ENCODE measurements at regions not wholly inside any gene's neighbourhood (a gene's known extent, or its start where the extent isn't known, plus 50 kb on each side); places are given as distances from the start of the nearest gene placed in this dataset.

DNA sequence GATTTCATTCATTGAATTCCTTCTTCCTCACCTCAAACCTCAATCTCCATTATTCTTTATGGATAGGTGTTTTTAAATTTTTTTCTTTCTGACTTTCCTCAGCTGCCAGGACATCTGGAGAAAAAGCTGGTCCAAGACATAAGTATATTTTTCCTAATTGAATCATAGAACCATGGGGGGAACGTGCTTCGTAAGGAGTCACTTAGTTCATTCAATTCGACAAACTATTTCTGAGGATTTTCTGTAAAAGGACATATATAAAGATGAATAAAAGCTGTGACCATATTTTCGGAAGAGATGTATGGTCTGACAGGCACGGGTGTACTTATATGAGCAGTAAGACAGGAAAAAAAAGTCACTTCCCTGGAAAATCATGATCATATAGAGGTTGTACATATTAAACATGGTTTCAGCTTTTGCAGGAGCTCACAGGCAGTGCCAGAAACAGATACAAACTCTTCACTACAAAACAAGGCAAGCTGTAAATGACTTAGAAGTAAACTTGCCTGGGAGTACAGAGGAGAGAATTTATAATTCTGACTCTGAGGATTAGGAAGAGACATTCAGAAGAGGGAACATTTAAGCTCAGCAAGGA is 88.2 kb upstream of the EGR2 start:
- CTCF ChIA-PET = no interaction called here
- intact Hi-C loops (cut with micrococcal nuclease; ENCODE audit: unreplicated experiment) = no loop called here
- Histone ChIP-seq H3K4me3 (ENCODE audit: low read depth in 2 of 2, low read length in 2 of 2) (no peak overlapping the region), H3K4me1 (ENCODE audit: control insufficient read depth, insufficient read depth, low read length) (no peaks in the 10 kb centered on the region), H3K9me3 (ENCODE audit: control insufficient read depth, insufficient read depth, low read depth, low read length) (no peaks in the 10 kb centered on the region), H3K36me3 (ENCODE audit: control insufficient read depth, insufficient read depth, low read length) (no peaks in the 10 kb centered on the region), H3K27me3 (ENCODE audit: control insufficient read depth, insufficient read depth, low read length) (peaks cover 13% of the 10 kb centered on the region), H3K27ac (ENCODE audit: low read length) (no peak overlapping the region)
- ATAC-seq (no peak), DNase-seq (ENCODE audit: low read depth, low spot score) (no peak)
- BruUV-seq (replicated peaks) = no TSS peak
- POLR2A ChIA-PET = no interaction called here
- in situ Hi-C loops (cut with HindIII; ENCODE audit: low pct_unique_long_range_greater_than_20kb, low sequenced_read_pairs) = no loop called here
- TF ChIP-seq TCF7L2 (IDR thresholded peaks at IDR 0.05; ENCODE audit: low read depth, low read length) (no peak), SIN3A (IDR thresholded peaks at IDR 0.05; ENCODE audit: borderline replicate concordance, insufficient read depth, low read depth, low read length) (no peak), POLR2AphosphoS5 (IDR thresholded peaks at IDR 0.05; ENCODE audit: low read depth, low read length) (no peak)
- TF ChIP-seq, protein P1, sequence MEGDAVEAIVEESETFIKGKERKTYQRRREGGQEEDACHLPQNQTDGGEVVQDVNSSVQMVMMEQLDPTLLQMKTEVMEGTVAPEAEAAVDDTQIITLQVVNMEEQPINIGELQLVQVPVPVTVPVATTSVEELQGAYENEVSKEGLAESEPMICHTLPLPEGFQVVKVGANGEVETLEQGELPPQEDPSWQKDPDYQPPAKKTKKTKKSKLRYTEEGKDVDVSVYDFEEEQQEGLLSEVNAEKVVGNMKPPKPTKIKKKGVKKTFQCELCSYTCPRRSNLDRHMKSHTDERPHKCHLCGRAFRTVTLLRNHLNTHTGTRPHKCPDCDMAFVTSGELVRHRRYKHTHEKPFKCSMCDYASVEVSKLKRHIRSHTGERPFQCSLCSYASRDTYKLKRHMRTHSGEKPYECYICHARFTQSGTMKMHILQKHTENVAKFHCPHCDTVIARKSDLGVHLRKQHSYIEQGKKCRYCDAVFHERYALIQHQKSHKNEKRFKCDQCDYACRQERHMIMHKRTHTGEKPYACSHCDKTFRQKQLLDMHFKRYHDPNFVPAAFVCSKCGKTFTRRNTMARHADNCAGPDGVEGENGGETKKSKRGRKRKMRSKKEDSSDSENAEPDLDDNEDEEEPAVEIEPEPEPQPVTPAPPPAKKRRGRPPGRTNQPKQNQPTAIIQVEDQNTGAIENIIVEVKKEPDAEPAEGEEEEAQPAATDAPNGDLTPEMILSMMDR (IDR thresholded peaks at IDR 0.05) = no peak
- TF ChIP-seq, protein P2, sequence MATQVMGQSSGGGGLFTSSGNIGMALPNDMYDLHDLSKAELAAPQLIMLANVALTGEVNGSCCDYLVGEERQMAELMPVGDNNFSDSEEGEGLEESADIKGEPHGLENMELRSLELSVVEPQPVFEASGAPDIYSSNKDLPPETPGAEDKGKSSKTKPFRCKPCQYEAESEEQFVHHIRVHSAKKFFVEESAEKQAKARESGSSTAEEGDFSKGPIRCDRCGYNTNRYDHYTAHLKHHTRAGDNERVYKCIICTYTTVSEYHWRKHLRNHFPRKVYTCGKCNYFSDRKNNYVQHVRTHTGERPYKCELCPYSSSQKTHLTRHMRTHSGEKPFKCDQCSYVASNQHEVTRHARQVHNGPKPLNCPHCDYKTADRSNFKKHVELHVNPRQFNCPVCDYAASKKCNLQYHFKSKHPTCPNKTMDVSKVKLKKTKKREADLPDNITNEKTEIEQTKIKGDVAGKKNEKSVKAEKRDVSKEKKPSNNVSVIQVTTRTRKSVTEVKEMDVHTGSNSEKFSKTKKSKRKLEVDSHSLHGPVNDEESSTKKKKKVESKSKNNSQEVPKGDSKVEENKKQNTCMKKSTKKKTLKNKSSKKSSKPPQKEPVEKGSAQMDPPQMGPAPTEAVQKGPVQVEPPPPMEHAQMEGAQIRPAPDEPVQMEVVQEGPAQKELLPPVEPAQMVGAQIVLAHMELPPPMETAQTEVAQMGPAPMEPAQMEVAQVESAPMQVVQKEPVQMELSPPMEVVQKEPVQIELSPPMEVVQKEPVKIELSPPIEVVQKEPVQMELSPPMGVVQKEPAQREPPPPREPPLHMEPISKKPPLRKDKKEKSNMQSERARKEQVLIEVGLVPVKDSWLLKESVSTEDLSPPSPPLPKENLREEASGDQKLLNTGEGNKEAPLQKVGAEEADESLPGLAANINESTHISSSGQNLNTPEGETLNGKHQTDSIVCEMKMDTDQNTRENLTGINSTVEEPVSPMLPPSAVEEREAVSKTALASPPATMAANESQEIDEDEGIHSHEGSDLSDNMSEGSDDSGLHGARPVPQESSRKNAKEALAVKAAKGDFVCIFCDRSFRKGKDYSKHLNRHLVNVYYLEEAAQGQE (IDR thresholded peaks at IDR 0.05; ENCODE audit: insufficient read depth in 1 of 2, low read depth in 2 of 2, low read length in 1 of 2) = no peak

DNA sequence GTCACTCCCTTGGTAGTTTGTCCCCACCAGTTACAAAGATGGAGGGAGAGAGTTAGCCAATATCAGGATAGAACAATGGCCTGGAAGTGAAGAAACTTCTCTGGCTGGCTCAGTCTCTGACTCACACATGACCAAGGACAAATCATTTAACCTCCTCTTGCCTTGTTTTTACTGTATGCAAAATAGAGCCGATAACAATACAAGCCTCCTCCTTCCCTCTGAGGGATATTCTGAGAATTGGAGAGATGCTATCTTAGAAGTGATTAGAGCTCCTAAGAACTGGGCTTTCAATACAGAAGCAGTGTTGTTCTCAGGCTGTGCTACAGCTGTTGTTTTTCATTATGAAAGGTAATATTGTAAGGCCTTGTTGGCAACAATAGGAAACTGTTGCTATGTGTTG is 87.7 kb upstream of the EGR2 start:
- H3K27me3 ChIP-seq (ENCODE audit: control insufficient read depth, insufficient read depth, low read length) = peaks cover 15% of the 10 kb centered on the region
- intact Hi-C loops (cut with micrococcal nuclease; ENCODE audit: unreplicated experiment) (no loop called here), in situ Hi-C loops (cut with HindIII; ENCODE audit: low pct_unique_long_range_greater_than_20kb, low sequenced_read_pairs) (no loop called here)
- H3K4me3 ChIP-seq (ENCODE audit: low read depth in 2 of 2, low read length in 2 of 2) = no peak overlapping the region
- DNase-seq (ENCODE audit: low read depth, low spot score) (no peak), ATAC-seq (no peak)
- no peaks in the 10 kb centered on the region for H3K4me1 ChIP-seq (ENCODE audit: control insufficient read depth, insufficient read depth, low read length)
- no TSS peak for BruUV-seq (replicated peaks)
- ChIA-PET CTCF (no interaction called here), POLR2A (no interaction called here)
- no peak overlapping the region for H3K27ac ChIP-seq (ENCODE audit: low read length)
- TF ChIP-seq, protein P1 (IDR thresholded peaks at IDR 0.05) = no peak
- TF ChIP-seq, protein P2 (IDR thresholded peaks at IDR 0.05; ENCODE audit: insufficient read depth in 1 of 2, low read depth in 2 of 2, low read length in 1 of 2) = no peak
- TF ChIP-seq SIN3A (IDR thresholded peaks at IDR 0.05; ENCODE audit: borderline replicate concordance, insufficient read depth, low read depth, low read length) (no peak), POLR2AphosphoS5 (IDR thresholded peaks at IDR 0.05; ENCODE audit: low read depth, low read length) (no peak), TCF7L2 (IDR thresholded peaks at IDR 0.05; ENCODE audit: low read depth, low read length) (no peak)
- H3K9me3 ChIP-seq (ENCODE audit: control insufficient read depth, insufficient read depth, low read depth, low read length) = no peaks in the 10 kb centered on the region
- H3K36me3 ChIP-seq (ENCODE audit: control insufficient read depth, insufficient read depth, low read length) = no peaks in the 10 kb centered on the region
